Progenitor cell of endocrine pancreas (in vitro differentiated cells): ENCODE measurements at regions not wholly inside any gene's neighbourhood (a gene's known extent, or its start where the extent isn't known, plus 50 kb on each side); places are given as distances from the start of the nearest gene placed in this dataset.

Experiments
- DNase-seq: peaks from one replicate; pipeline ENCODE4 v3.0.0; 2021; ENCODE audit warnings: low spot score; ENCODE audit not compliant: unreplicated experiment
- H3K27ac Mint-ChIP-seq: 2 replicates; pipeline ENCODE4 v1.8.0; 2021; ENCODE audit warnings: mild to moderate bottlenecking, moderate library complexity, mixed read lengths
- H3K27me3 Mint-ChIP-seq: 2 replicates; pipeline ENCODE4 v1.8.0; 2021; ENCODE audit warnings: mixed read lengths
- H3K36me3 Mint-ChIP-seq: 2 replicates; pipeline ENCODE4 v1.8.0; 2022; ENCODE audit warnings: mixed read lengths; ENCODE audit not compliant: insufficient read depth
- H3K4me1 Mint-ChIP-seq: 2 replicates; pipeline ENCODE4 v1.8.0; 2021; ENCODE audit warnings: low read depth, mixed read lengths
- H3K4me3 Mint-ChIP-seq: 2 replicates; pipeline ENCODE4 v1.8.0; 2021; ENCODE audit warnings: low read depth, mild to moderate bottlenecking, moderate library complexity, mixed read lengths
- H3K9me3 Mint-ChIP-seq: 2 replicates; pipeline ENCODE4 v1.8.0; 2021; ENCODE audit warnings: low read depth, mixed read lengths
- CTCF ChIP-seq: fragments of 200-600 bp; sonication (generic); IDR thresholded peaks from one replicate; pipeline ENCODE4 v1.5.0; 2021; ENCODE audit warnings: antibody characterized with exemption, mild to moderate bottlenecking; ENCODE audit not compliant: unreplicated experiment

GRCh38 chr5:86806206-86806605, 188.5 kb downstream of the COX7C start:
- Mint-ChIP-seq H3K9me3 (peaks cover 3% of the 10 kb centered on the region), H3K4me3 (no peak overlapping the region), H3K27me3 (no peaks in the 10 kb centered on the region), H3K27ac (no peak overlapping the region), H3K36me3 (no peaks in the 10 kb centered on the region), H3K4me1 (peaks cover 1% of the 10 kb centered on the region)
- no peak for DNase-seq
- no peak for TF ChIP-seq CTCF

GRCh38 chr5:86807046-86808031, 189.6 kb downstream of the COX7C start:
- H3K27ac Mint-ChIP-seq: no peak overlapping the region
- no peak overlapping the region for H3K4me3 Mint-ChIP-seq
- H3K27me3 Mint-ChIP-seq: no peaks in the 10 kb centered on the region
- TF ChIP-seq CTCF: no peak
- H3K36me3 Mint-ChIP-seq: no peaks in the 10 kb centered on the region
- peaks cover 3% of the 10 kb centered on the region for H3K9me3 Mint-ChIP-seq
- no peak for DNase-seq
- peaks cover 1% of the 10 kb centered on the region for H3K4me1 Mint-ChIP-seq

- Mint-ChIP-seq H3K4me1 (peaks cover 7% of the 10 kb centered on the region), H3K27me3 (no peaks in the 10 kb centered on the region), H3K9me3 (no peaks in the 10 kb centered on the region), H3K36me3 (no peaks in the 10 kb centered on the region), H3K4me3 (no peak overlapping the region), H3K27ac (no peak overlapping the region)
- no peak for DNase-seq
- TF ChIP-seq CTCF: no peak
These were observed 196.6 kb downstream of the COX7C start for GRCh38 chr5:86814315-86814714.

GRCh38 chr5:86814907-86815306, 197.2 kb downstream of the COX7C start:
- Mint-ChIP-seq H3K4me3 (no peak overlapping the region), H3K27ac (no peak overlapping the region), H3K36me3 (no peaks in the 10 kb centered on the region), H3K27me3 (no peaks in the 10 kb centered on the region), H3K9me3 (no peaks in the 10 kb centered on the region), H3K4me1 (peaks cover 7% of the 10 kb centered on the region)
- TF ChIP-seq CTCF: no peak
- no peak for DNase-seq

- DNase-seq: no peak
- no peaks in the 10 kb centered on the region for H3K27me3 Mint-ChIP-seq
- H3K36me3 Mint-ChIP-seq: no peaks in the 10 kb centered on the region
- no peak overlapping the region for H3K27ac Mint-ChIP-seq
- H3K4me1 Mint-ChIP-seq: no peaks in the 10 kb centered on the region
- no peak for TF ChIP-seq CTCF
- peaks cover 6% of the 10 kb centered on the region for H3K9me3 Mint-ChIP-seq
- H3K4me3 Mint-ChIP-seq: no peak overlapping the region
These were observed 206.9 kb downstream of the COX7C start for GRCh38 chr5:86824637-86825036.
